ENCODE measurements at regions not wholly inside any gene's neighbourhood (a gene's known extent, or its start where the extent isn't known, plus 50 kb on each side); places are given as distances from the start of the nearest gene placed in this dataset.

GRCh38 chr18:22550366-22550765 lies 132.7 kb upstream of the CTAGE1 start:
- no peaks in the 10 kb centered on the region for H3K9me3 ChIP-seq (ENCODE audit: low read depth, low read length, poor library complexity, severe bottlenecking)
- ChIA-PET CTCF (no interaction called here), POLR2A (ENCODE audit: low non-redundant PET) (no interaction called here)
- H3K27me3 ChIP-seq (replicated peaks; ENCODE audit: insufficient read depth, low read depth, low read length, poor library complexity), result peaks cover 43% of the 10 kb centered on the region
- H3K36me3 ChIP-seq (ENCODE audit: insufficient read depth, low read length, poor library complexity, severe bottlenecking), result no peaks in the 10 kb centered on the region
- TF ChIP-seq EZH2 (IDR thresholded peaks at IDR 0.05; ENCODE audit: borderline replicate concordance, low read depth, low read length, poor library complexity, severe bottlenecking) (no peak), CTCF (conservative IDR thresholded peaks at IDR 0.05; ENCODE audit: low read depth, low read length) (no peak)
- no peak overlapping the region for H3K4me3 ChIP-seq (ENCODE audit: low read depth, low read length, poor library complexity, severe bottlenecking)
- no TSS peak for BruUV-seq (replicated peaks)
- H3K4me1 ChIP-seq (ENCODE audit: insufficient read depth, low read length, poor library complexity, severe bottlenecking), result no peaks in the 10 kb centered on the region
- DNase-seq (ENCODE audit: low spot score), result no peak
- intact Hi-C loops (cut with micrococcal nuclease; ENCODE audit: unreplicated experiment), result no loop called here
- H3K27ac ChIP-seq (ENCODE audit: low read depth, low read length, poor library complexity, severe bottlenecking), result no peak overlapping the region

GRCh38 chr18:22550861-22551260 lies 133.1 kb upstream of the CTAGE1 start:
- Histone ChIP-seq H3K4me3 (ENCODE audit: low read depth, low read length, poor library complexity, severe bottlenecking) (no peak overlapping the region), H3K36me3 (ENCODE audit: insufficient read depth, low read length, poor library complexity, severe bottlenecking) (no peaks in the 10 kb centered on the region), H3K27ac (ENCODE audit: low read depth, low read length, poor library complexity, severe bottlenecking) (no peak overlapping the region), H3K27me3 (replicated peaks; ENCODE audit: insufficient read depth, low read depth, low read length, poor library complexity) (peaks cover 43% of the 10 kb centered on the region), H3K4me1 (ENCODE audit: insufficient read depth, low read length, poor library complexity, severe bottlenecking) (no peaks in the 10 kb centered on the region), H3K9me3 (ENCODE audit: low read depth, low read length, poor library complexity, severe bottlenecking) (no peaks in the 10 kb centered on the region)
- POLR2A ChIA-PET (ENCODE audit: low non-redundant PET), result no interaction called here
- no TSS peak for BruUV-seq (replicated peaks)
- CTCF ChIA-PET, result no interaction called here
- intact Hi-C loops (cut with micrococcal nuclease; ENCODE audit: unreplicated experiment), result no loop called here
- no peak for DNase-seq (ENCODE audit: low spot score)
- TF ChIP-seq EZH2 (IDR thresholded peaks at IDR 0.05; ENCODE audit: borderline replicate concordance, low read depth, low read length, poor library complexity, severe bottlenecking) (no peak), CTCF (conservative IDR thresholded peaks at IDR 0.05; ENCODE audit: low read depth, low read length) (no peak)

GRCh38 chr18:22551536-22552151 lies 133.9 kb upstream of the CTAGE1 start:
- ChIA-PET POLR2A (ENCODE audit: low non-redundant PET) (no interaction called here), CTCF (no interaction called here)
- H3K4me1 ChIP-seq (ENCODE audit: insufficient read depth, low read length, poor library complexity, severe bottlenecking), result no peaks in the 10 kb centered on the region
- no peaks in the 10 kb centered on the region for H3K9me3 ChIP-seq (ENCODE audit: low read depth, low read length, poor library complexity, severe bottlenecking)
- DNase-seq (ENCODE audit: low spot score), result no peak
- H3K27ac ChIP-seq (ENCODE audit: low read depth, low read length, poor library complexity, severe bottlenecking), result no peak overlapping the region
- H3K36me3 ChIP-seq (ENCODE audit: insufficient read depth, low read length, poor library complexity, severe bottlenecking), result no peaks in the 10 kb centered on the region
- H3K27me3 ChIP-seq (replicated peaks; ENCODE audit: insufficient read depth, low read depth, low read length, poor library complexity), result peaks cover 50% of the 10 kb centered on the region
- intact Hi-C loops (cut with micrococcal nuclease; ENCODE audit: unreplicated experiment), result no loop called here
- H3K4me3 ChIP-seq (ENCODE audit: low read depth, low read length, poor library complexity, severe bottlenecking), result no peak overlapping the region
- no TSS peak for BruUV-seq (replicated peaks)
- TF ChIP-seq EZH2 (IDR thresholded peaks at IDR 0.05; ENCODE audit: borderline replicate concordance, low read depth, low read length, poor library complexity, severe bottlenecking) (no peak), CTCF (conservative IDR thresholded peaks at IDR 0.05; ENCODE audit: low read depth, low read length) (no peak)
